ENCODE measurements at regions not wholly inside any gene's neighbourhood (a gene's known extent, or its start where the extent isn't known, plus 50 kb on each side); places are given as distances from the start of the nearest gene placed in this dataset.

- no peak for TF ChIP-seq CBX8 (IDR thresholded peaks at IDR 0.05)
- no peak for TF ChIP-seq RNF2 (IDR thresholded peaks at IDR 0.05; ENCODE audit: borderline replicate concordance, low read depth)
- TF ChIP-seq, protein P1, sequence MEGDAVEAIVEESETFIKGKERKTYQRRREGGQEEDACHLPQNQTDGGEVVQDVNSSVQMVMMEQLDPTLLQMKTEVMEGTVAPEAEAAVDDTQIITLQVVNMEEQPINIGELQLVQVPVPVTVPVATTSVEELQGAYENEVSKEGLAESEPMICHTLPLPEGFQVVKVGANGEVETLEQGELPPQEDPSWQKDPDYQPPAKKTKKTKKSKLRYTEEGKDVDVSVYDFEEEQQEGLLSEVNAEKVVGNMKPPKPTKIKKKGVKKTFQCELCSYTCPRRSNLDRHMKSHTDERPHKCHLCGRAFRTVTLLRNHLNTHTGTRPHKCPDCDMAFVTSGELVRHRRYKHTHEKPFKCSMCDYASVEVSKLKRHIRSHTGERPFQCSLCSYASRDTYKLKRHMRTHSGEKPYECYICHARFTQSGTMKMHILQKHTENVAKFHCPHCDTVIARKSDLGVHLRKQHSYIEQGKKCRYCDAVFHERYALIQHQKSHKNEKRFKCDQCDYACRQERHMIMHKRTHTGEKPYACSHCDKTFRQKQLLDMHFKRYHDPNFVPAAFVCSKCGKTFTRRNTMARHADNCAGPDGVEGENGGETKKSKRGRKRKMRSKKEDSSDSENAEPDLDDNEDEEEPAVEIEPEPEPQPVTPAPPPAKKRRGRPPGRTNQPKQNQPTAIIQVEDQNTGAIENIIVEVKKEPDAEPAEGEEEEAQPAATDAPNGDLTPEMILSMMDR (IDR thresholded peaks at IDR 0.05) = no peak
- no peak for TF ChIP-seq EP300 (IDR thresholded peaks at IDR 0.05)
- TF ChIP-seq CEBPB (IDR thresholded peaks at IDR 0.05) = no peak
- no peak for TF ChIP-seq POLR2A (IDR thresholded peaks at IDR 0.05; ENCODE audit: low read length)
- TF ChIP-seq JUN (IDR thresholded peaks at IDR 0.05) = no peak
- TF ChIP-seq, protein P2, sequence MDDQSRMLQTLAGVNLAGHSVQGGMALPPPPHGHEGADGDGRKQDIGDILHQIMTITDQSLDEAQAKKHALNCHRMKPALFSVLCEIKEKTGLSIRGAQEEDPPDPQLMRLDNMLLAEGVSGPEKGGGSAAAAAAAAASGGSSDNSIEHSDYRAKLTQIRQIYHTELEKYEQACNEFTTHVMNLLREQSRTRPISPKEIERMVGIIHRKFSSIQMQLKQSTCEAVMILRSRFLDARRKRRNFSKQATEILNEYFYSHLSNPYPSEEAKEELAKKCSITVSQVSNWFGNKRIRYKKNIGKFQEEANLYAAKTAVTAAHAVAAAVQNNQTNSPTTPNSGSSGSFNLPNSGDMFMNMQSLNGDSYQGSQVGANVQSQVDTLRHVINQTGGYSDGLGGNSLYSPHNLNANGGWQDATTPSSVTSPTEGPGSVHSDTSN (IDR thresholded peaks at IDR 0.05) = no peak
- no peak for TF ChIP-seq RCOR1 (IDR thresholded peaks at IDR 0.05; ENCODE audit: low read depth, low read length)
- TF ChIP-seq REST (IDR thresholded peaks at IDR 0.05) = no peak
- no peak for TF ChIP-seq NR3C1 (IDR thresholded peaks at IDR 0.05)
- TF ChIP-seq HDAC2 (IDR thresholded peaks at IDR 0.05) = no peak
These were observed 203.2 kb upstream of the HHIP start for GRCh38 chr4:144442713-144443112.

Data from A549 (cell line).